ENCODE measurements at regions not wholly inside any gene's neighbourhood (a gene's known extent, or its start where the extent isn't known, plus 50 kb on each side); places are given as distances from the start of the nearest gene placed in this dataset.
"Not testable (repeated sequence)": the region's sequence is repeated elsewhere in the genome, so short reads cannot be mapped to it uniquely, and the experiment has no call there.

DNA sequence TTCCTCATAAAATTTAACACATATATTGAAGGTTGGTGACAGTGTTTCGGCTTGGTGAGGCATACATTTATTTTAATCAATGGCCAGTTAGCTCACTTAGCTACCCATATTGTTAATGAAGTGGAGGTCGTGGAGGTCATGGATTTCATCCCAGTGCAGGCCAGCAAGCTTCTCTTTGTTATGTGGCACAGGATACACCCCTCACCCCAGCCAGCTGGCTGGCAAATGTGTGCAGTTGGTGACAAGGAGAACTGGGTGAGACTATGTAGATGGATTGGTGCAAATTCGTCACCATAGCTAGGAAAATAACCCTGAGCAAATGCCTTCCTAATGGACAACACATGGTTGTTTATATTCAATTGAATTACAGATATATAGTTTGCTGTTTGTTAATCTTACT is 50.5 kb upstream of the FOXP2 start:
- DNase-seq (ENCODE audit: low spot score): no peak

- no peak for DNase-seq (ENCODE audit: low spot score)
These were observed 51.3 kb upstream of the FOXP2 start for GRCh38 chr7:114363292-114363691.

DNA sequence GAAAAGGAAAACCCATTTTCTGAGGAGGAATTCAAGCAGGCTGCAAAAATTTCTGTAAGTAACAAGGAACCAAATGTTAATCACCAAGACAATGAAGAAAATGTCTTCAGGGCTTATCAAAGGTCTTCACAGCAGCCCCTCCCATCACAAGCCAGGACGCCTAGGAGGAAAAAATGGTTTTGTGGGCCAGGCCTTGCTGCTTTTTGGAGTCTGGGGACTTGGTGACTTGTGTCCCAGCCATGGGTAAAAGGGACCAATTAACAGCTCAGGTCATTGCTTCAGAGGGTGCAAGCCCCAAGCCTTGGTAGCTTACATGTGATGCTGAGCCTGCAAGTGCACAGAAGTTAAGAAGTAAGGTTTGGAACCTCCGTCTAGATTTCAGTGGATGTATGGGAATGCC is 55.7 kb upstream of the FOXP2 start:
- no peak for DNase-seq (ENCODE audit: low spot score)

DNA sequence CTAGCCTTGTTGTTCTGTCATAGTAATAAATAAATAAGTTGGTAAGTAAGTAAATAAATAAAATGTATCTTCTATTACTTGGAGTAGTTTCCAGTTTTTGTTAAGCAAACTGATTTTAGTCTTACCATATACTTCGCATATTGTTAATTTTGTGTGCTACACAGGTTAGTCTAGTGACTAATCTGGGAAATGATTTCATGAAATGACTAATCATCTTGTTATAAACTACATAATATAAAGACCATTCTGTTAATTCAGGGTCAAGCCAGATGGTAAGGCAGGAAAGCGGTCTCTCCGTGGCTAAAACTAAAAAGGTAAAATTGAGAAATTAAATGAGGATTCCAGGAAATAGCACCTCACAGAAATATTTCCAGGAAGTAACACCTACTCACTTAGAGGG is 58.5 kb upstream of the FOXP2 start:
- no peak for DNase-seq (ENCODE audit: low spot score)

DNA sequence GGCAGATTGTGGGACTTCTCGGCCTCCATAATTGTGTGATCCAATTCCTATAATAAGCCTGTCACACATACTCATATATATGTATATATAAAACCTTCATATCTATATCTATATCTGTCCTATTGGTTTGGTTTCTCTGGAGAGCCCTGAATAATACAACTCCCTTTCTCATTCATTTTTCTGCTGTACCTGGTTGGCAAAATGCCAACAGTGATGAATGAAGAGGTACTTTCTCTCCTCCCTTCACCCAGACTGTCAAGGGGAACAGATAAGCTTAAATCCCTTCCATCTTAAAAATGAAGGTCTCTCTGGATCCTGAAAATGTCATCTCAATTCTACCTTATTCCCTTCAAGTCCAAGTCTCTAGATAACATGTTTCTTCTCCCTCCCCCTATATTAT is 60.3 kb upstream of the FOXP2 start:
- DNase-seq (ENCODE audit: low spot score): no peak

- DNase-seq (ENCODE audit: low spot score): no peak
These were observed 69.1 kb upstream of the FOXP2 start for GRCh38 chr7:114345494-114345893.

DNA sequence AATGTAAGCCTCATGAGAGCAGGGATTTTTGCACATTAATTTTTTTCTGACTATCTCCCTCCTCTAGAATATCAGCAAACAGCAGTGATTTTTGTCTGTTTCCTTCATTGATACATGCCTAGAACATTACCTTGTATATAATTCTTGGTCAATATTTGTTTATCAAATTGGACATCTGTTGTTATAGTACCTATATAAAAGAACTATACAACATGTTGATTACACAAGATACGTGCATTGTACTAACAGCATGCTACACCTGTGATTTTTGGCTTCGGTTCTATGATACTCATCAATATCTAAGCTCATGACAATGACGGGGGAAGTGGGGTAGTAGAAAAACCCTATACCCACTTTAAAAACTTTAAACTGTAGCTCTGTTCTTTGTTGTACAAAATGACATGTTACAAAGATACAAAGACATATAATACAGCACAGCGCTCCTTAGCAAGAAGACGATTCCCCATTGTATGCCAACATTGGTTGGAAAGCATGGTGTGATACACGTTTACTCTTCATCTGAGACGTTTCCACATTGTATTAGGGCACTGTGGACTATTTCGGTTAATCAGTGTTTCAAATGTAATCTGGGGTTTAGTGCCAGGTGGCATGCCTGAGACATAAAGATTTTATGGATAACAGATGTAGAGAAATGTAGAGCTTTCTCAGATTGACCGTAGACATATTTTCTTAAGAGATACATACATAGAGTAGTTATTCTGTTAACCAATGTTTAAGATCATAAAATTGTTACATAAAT is 70.5 kb upstream of the FOXP2 start:
- no peak for DNase-seq (ENCODE audit: low spot score)

DNA sequence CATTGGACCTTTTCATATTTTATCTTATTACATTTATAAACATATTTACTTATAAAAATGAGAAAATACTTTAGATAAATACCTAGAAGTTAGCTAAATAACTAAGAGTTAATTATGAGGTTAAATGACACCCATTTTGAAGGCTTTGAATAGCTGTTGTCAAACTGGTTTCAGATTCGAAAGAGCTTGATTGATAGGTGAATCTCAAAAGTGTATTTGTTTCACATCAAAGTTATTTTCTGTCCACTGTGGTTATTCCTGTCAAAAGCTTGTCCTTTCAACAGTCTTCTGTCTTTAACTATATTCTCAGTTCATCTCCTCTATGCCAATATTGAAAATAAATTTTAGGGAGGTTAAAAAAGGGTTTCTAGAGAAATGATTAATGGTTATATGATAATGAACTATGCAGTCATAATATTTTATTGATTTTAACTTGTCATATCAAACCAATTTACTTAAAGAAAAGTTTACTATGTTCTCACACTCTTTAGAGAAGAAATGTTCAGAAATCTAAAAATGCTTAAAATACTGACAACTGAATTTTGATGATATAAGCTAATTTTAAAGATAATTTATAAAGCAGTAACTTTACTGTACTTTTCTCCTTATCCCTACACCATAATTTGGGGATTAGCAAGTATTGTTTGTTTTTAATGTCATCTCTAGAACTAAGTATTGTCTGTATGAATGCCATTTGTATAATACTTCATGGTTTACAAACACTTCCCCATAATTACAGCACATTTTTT is 72.0 kb upstream of the FOXP2 start:
- DNase-seq (ENCODE audit: low spot score): no peak

DNA sequence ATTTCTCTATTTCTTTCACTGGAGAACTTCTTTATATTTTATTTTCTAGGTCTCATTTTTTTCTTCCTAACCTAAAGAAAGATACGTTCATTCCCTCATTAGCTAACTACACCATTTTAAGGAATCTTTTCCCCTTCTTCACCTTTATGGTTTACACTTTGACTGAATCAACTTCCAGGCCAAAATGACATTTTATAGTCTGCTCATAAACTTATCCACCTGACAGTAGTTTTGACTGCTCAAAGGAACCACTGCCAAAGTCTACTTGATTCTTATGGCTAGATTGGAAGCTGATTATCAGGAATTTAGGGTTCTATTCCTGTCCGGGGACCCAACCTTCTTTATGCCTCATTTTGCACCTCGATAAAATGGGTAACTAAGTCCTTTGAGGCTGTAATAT is 73.0 kb upstream of the FOXP2 start:
- DNase-seq (ENCODE audit: low spot score): no peak

DNA sequence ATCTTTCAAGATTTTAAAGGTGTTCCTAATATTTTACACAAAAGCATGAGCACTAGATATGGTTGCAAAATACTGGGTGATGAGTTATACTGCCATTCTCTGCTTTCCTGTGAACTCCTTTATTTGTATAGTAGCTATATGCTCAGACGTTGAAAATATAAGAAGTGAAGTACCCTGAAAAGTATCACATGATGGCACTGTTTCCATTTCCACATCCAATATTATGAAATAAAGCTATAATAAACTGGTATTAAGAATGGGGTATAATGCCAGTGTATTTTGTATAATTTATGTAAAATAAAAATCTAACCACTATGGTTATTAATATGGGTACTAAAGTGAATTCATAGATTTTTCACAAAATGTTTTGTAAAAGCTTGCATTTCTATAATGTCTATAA is 79.6 kb upstream of the FOXP2 start:
- no peak for DNase-seq (ENCODE audit: low spot score)

DNA sequence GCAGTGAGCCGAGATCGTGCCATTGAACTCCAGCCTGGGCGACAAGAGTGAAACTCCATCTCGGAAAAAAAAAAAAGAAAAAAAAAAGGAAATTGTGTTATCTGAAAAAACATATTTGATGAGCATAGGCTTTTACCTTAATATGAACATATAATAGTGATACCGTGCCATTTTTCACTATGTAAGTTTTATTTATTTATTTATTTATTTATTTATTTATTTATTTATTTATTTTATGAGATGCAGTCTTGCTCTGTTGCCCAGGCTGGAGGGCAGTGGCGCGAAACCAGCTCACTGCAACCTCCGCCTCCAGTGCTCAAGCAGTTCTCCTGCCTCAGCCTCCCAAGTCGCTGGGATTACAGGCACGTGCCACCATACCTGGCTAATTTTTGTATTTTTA is 85.2 kb upstream of the FOXP2 start:
- not testable (repeated sequence) for DNase-seq (ENCODE audit: low spot score)

- no peak for DNase-seq (ENCODE audit: low spot score)
These were observed 97.0 kb upstream of the FOXP2 start for GRCh38 chr7:114317450-114318098.

DNA sequence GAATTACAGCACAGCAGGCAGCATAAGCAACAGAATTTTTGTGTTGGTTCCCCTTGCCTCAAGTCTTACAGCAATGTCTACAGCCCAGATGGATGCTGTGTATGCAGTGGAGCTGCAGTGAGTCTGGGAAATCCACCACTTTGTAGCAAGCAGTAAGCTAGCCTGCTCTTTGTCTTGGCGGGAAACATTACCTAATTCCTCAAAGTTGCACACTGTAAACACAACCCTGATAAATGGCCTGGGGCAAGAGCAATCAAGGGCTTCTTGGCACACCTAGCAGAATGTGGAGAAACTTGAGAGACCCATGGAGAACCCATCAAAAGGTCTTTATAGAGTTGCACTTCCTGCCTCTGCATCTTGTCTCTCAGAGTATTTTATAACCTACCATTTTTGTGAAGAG is 102.0 kb upstream of the FOXP2 start:
- no peak for DNase-seq (ENCODE audit: low spot score)

DNA sequence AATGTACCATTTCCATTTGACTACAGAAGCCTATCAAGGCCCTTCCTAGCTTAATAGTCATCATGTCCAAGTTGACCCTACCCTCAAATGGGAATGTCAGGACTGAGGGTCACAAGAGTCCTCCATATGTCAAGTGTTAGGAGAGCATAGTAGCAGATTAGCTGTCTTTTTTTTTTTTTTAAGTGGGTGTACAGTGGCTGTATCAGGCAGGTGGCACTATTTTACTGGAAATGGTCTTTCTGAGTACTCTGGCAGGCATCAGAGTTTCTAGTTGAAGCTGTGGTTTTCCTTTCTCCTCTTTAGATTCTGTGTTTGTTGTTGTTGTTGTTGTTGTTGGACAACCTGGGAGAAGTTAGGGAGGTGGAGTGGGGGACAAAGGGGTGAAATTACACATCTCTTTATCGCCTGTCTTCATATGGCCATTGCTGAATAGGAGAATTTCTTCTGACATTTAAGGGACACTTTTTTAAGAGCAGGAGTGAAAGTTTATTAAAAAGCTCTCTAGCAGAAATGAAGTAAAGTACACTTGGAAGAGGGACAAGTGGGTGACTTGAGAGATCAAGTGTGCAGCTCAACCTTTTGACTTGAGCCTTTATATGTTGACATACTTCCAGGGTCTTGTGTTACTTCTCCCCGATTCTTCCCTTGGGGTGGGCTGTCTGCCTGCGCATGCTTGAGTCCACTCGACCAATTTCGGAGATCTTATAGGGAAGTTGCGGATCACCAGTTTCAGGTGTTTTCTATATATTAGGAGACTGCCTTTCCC is 104.1 kb upstream of the FOXP2 start:
- no peak for DNase-seq (ENCODE audit: low spot score)

DNA sequence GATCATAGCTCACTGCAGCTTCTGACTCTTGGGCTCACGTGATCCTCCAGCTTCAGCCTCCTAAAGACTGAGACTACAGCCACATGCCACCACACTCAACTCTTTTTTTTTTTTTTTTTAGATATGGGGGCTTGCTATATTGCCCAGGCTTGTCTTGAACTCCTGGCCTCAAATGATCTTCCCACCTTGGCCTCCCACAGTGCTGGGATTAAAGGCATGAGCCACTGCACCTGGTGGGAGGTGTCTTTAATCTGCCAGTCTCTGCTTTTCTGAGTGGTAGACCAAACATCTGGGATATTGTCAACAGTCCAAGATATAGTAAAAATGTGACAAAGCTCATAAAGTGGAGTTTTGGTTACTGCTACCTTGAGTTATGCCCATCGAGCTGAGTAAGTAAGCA is 104.9 kb upstream of the FOXP2 start:
- DNase-seq (ENCODE audit: low spot score): no peak

DNA sequence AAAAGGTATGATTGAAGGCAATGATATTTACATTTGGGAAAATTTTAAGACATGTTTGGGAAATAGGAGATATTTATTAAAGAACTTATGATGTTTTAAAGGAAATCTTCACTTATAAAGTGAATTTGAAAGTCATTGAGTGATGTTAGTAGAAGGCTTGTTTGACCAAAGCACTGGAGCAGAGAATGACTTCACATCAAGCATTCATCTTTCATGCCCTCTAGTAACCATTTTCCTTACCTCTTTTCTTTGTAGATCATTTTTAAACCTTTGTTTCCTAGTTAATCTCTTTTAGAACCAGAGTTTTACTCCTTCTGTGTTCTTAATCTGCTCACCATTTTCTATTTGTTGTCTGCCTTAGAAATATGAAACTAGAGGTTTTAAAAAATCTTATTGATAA is 111.3 kb upstream of the FOXP2 start:
- DNase-seq (ENCODE audit: low spot score): no peak

DNA sequence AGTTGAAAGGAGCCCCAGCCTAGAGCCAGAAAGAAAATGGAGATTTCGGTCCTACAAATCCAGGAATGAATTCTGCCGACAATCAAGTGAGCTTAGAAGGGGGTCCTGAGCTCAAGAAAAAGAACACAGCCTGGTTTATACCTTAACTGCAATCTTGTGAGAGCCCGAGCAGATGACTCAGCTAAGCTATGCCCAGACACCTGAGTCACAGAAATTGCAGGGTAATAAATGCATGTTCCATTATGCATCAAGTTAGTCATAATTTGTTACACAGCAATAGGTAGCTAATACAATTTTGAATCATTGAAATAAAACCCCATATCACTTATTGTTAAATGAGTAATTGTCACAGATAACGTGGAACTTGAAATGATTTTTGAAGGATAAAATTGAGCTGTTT is 111.8 kb upstream of the FOXP2 start:
- no peak for DNase-seq (ENCODE audit: low spot score)

- DNase-seq (ENCODE audit: low spot score): no peak
These were observed 116.6 kb upstream of the FOXP2 start for GRCh38 chr7:114298011-114298410.

- no peak for DNase-seq (ENCODE audit: low spot score)
These were observed 117.5 kb upstream of the FOXP2 start for GRCh38 chr7:114297121-114297520.

DNA sequence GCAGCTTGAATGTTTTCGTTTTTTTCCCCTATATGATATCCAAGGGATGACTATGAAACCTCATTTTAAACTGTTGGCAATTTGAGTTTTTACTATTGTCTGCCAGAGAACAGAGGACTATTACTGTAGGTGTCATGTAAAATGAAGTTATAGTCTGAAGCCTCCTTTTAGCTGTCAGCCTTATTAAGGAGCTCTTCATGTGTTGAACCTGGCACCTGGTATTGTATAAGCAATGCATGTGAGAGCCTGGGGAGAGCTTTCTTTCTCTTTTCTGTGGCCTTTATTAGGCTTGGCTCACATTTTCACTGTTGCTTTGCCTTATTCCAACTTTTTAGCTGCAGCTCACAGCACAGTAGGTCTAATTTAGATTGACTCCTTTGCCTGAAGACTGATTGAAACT is 119.1 kb upstream of the FOXP2 start:
- DNase-seq (ENCODE audit: low spot score): no peak

DNA sequence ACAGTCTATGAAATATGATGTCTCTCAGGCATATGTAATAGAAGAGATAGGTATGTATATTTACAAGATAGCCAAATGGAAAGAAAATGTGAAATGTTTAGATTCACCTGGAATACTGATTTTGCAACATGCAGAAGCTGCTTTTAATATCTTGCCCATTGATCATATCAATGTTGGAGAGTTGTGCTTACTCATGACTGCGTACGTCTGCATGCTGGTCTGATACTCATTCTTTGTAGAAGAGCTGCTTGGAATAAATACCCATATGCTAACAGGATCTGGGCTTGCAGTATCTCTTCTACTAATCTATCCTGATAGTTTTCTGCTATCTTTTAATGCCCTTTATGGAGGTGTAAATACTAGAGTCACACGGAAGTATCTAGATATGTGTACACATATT is 120.6 kb upstream of the FOXP2 start:
- DNase-seq (ENCODE audit: low spot score): no peak

GRCh38 chr7:114293289-114294012 is 121.2 kb upstream of the FOXP2 start:
- no peak for DNase-seq (ENCODE audit: low spot score)
